OCI-LY7 (cell line): ENCODE measurements at regions not wholly inside any gene's neighbourhood (a gene's known extent, or its start where the extent isn't known, plus 50 kb on each side); places are given as distances from the start of the nearest gene placed in this dataset.

Experiments used
- BruUV-seq: library from RNA; stranded (reverse); fragments of 400-500 nt; replicated peaks from 2 replicates; lab custom pipeline; 2021; lab: Mats Ljungman, UMichigan
- CTCF ChIA-PET: fragments of 300-600 bp; sonication (Branson Sonifier 250); formaldehyde crosslinking; loops from one replicate; lab custom pipeline; 2022; ENCODE audit warnings: antibody characterized with exemption; ENCODE audit not compliant: unreplicated experiment; lab: Charles Lee
- POLR2A ChIA-PET: fragments of 300-600 bp; sonication (Branson Sonifier 250); formaldehyde crosslinking; loops from one replicate; lab custom pipeline; 2022; ENCODE audit warnings: antibody characterized with exemption; lab: Charles Lee
- DNase-seq: peaks from one replicate; pipeline ENCODE4 v3.0.0-alpha.2; 2015; ENCODE audit warnings: low spot score
- H2AFZ ChIP-seq: fragments of 200-600 bp; sonication (generic), shearing (Covaris generic); 2 replicates; pipeline ENCODE4 v1.6.1; 2014; ENCODE audit warnings: mild to moderate bottlenecking, antibody characterized with exemption, low read length, moderate library complexity
- H3K27ac ChIP-seq: fragments of 200-600 bp; sonication (generic); 2 replicates; pipeline ENCODE4 v1.5.1; 2014; ENCODE audit warnings: mixed run types, low read depth, mild to moderate bottlenecking, moderate library complexity, low read length, inconsistent platforms; ENCODE audit not compliant: poor library complexity, severe bottlenecking
- H3K36me3 ChIP-seq: fragments of 200-600 bp; sonication (generic); 2 replicates; pipeline ENCODE4 v1.6.1; 2014; ENCODE audit warnings: mild to moderate bottlenecking, antibody characterized with exemption, low read length, moderate library complexity, mixed read lengths; ENCODE audit not compliant: insufficient read depth
- H3K4me1 ChIP-seq: fragments of 200-600 bp; sonication (generic); 2 replicates; pipeline ENCODE4 v1.5.1; 2014; ENCODE audit warnings: mild to moderate bottlenecking, low read length; ENCODE audit not compliant: insufficient read depth, poor library complexity, severe bottlenecking
- H3K4me2 ChIP-seq: fragments of 200-600 bp; sonication (generic); 2 replicates; pipeline ENCODE4 v1.6.1; 2014; ENCODE audit warnings: mild to moderate bottlenecking, low read length
- H3K4me3 ChIP-seq: fragments of 200-600 bp; sonication (generic); 2 replicates; pipeline ENCODE4 v1.5.1; 2014; ENCODE audit warnings: mild to moderate bottlenecking, low read depth, low read length; ENCODE audit not compliant: poor library complexity, severe bottlenecking
- H3K79me2 ChIP-seq: fragments of 200-600 bp; sonication (generic); 2 replicates; pipeline ENCODE4 v1.6.1; 2016; ENCODE audit warnings: low read depth, mild to moderate bottlenecking, low read length, moderate library complexity, mixed read lengths; ENCODE audit not compliant: insufficient read depth
- H3K9me2 ChIP-seq: fragments of 200-600 bp; sonication (generic); 2 replicates; pipeline ENCODE4 v1.6.1; 2016; ENCODE audit warnings: mild to moderate bottlenecking, low read length, mixed read lengths; ENCODE audit not compliant: insufficient read depth
- H3K9me3 ChIP-seq: fragments of 200-600 bp; sonication (generic); 2 replicates; pipeline ENCODE4 v1.6.1; 2014; ENCODE audit warnings: mild to moderate bottlenecking, mixed run types, low read length, mixed read lengths
- H4K20me1 ChIP-seq: fragments of 200-600 bp; sonication (generic); 2 replicates; pipeline ENCODE4 v1.6.1; 2014; ENCODE audit warnings: mild to moderate bottlenecking, antibody characterized with exemption, low read length, moderate library complexity, mixed read lengths; ENCODE audit not compliant: insufficient read depth
- CTCF ChIP-seq: fragments of 200-600 bp; sonication (generic); conservative IDR thresholded peaks from 2 replicates; pipeline ENCODE4 v1.5.1; 2014; ENCODE audit warnings: mild to moderate bottlenecking, antibody characterized with exemption, low read length, moderate library complexity, mixed read lengths
- EZH2phosphoT487 ChIP-seq: fragments of 200-600 bp; sonication (generic); IDR thresholded peaks from 2 replicates; pipeline ENCODE4 v1.6.1; 2018; ENCODE audit warnings: low read depth, borderline replicate concordance, mild to moderate bottlenecking, mixed run types, antibody characterized with exemption, low read length, moderate library complexity, mixed read lengths
- intact Hi-C: fragments of 100-400 bp; cut with micrococcal nuclease; formaldehyde crosslinking; loops from one replicate; pipeline ENCODE4 v1.10.0; 2022; ENCODE audit not compliant: unreplicated experiment

GRCh38 chr1:223030871-223031400 is 112.1 kb downstream of the TLR5 start:
- Histone ChIP-seq H3K9me2 (no peaks in the 10 kb centered on the region), H3K36me3 (no peaks in the 10 kb centered on the region), H3K4me2 (no peak overlapping the region), H3K79me2 (no peaks in the 10 kb centered on the region), H2AFZ (no peak overlapping the region), H4K20me1 (no peaks in the 10 kb centered on the region), H3K9me3 (no peaks in the 10 kb centered on the region), H3K4me1 (no peaks in the 10 kb centered on the region), H3K27ac (no peak overlapping the region), H3K4me3 (no peak overlapping the region)
- CTCF ChIA-PET, result no interaction called here
- TF ChIP-seq CTCF (no peak), EZH2phosphoT487 (no peak)
- intact Hi-C loops, result no loop called here
- POLR2A ChIA-PET, result no interaction called here
- no TSS peak for BruUV-seq
- no peak for DNase-seq

DNA sequence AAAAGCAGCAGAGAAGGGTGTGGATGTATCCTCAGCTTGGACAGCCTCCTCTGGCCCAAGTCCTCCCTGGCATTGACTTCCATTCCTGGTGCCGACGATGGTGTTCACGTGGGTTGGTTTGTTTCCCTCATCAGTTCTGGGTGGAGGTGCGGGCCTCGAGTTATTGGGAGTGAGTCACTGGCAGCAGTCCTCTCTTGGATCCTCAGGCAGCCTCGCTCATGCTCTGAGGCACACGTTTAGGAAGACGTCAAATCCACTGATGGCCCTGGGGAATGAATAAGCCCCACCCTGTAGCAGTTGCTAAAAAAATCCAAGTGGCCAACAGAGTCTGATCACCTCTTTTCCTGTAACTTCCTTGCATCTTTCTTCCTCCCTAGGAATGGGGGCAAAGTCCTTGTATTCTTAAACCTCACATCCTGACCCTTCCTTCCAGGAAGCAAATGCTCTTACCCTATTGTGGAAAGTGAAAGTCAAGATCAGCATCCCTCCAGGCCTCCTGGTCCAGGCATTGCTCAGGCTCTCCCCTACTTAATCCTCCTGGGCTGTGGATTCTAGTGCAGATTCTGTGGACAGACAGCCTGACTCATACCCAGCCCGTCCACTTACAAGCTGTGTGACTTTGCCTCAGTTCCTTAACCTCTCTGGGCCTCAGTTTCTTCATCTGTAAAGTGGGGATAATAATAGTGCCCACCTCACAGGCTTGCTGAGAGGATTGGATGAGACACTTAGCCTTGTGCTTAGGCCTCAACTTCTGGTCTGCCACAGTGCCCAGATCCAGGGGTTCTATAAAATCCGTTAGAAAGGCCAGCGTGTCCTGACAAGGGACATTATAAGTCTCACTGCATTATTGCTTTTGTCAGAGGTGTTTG is 111.1 kb downstream of the TLR5 start:
- Histone ChIP-seq H4K20me1 (no peaks in the 10 kb centered on the region), H3K79me2 (no peaks in the 10 kb centered on the region), H3K9me3 (no peaks in the 10 kb centered on the region), H2AFZ (no peak overlapping the region), H3K4me1 (no peaks in the 10 kb centered on the region), H3K4me2 (no peak overlapping the region), H3K27ac (no peak overlapping the region), H3K9me2 (no peaks in the 10 kb centered on the region), H3K36me3 (no peaks in the 10 kb centered on the region), H3K4me3 (no peak overlapping the region)
- intact Hi-C loops, result no loop called here
- ChIA-PET POLR2A (no interaction called here), CTCF (no interaction called here)
- no peak for DNase-seq
- BruUV-seq, result no TSS peak
- TF ChIP-seq CTCF (no peak), EZH2phosphoT487 (no peak)

- TF ChIP-seq EZH2phosphoT487 (no peak), CTCF (no peak)
- Histone ChIP-seq H3K9me3 (no peaks in the 10 kb centered on the region), H3K4me3 (no peak overlapping the region), H3K27ac (no peak overlapping the region), H3K79me2 (no peaks in the 10 kb centered on the region), H3K4me2 (no peak overlapping the region), H4K20me1 (no peaks in the 10 kb centered on the region), H3K36me3 (no peaks in the 10 kb centered on the region), H3K4me1 (no peaks in the 10 kb centered on the region), H2AFZ (no peak overlapping the region), H3K9me2 (no peaks in the 10 kb centered on the region)
- ChIA-PET CTCF (no interaction called here), POLR2A (interaction anchor here (1.1 kb wide), 1 partner anchor 10 kb away, joined by 4 read pairs; no protein-coding TSS in a partner anchor)
- no TSS peak for BruUV-seq
- intact Hi-C loops, result no loop called here
- no peak for DNase-seq
Observed at GRCh38 chr1:223033658-223034057, 109.4 kb downstream of the TLR5 start.
